Panc1 (cell line): ENCODE measurements at regions not wholly inside any gene's neighbourhood (a gene's known extent, or its start where the extent isn't known, plus 50 kb on each side); places are given as distances from the start of the nearest gene placed in this dataset.

Source experiments
- ATAC-seq: fragments of 200-7000 bp; cut with Tn5 transposase; 2 replicates; pipeline ENCODE4 v1.9.1; 2020; ENCODE audit warnings: mild to moderate bottlenecking, moderate library complexity
- BruUV-seq: library from RNA; stranded (reverse); fragments of 400-500 nt; replicated peaks from 2 replicates; lab custom pipeline; 2021; lab: Mats Ljungman, UMichigan
- CTCF ChIA-PET: fragments of 300-600 bp; sonication (Branson Sonifier 250); formaldehyde crosslinking; loops from one replicate; lab custom pipeline; 2022; ENCODE audit warnings: antibody characterized with exemption; lab: Charles Lee
- POLR2A ChIA-PET: fragments of 300-600 bp; sonication (Branson Sonifier 250); formaldehyde crosslinking; loops from one replicate; lab custom pipeline; 2022; ENCODE audit warnings: antibody characterized with exemption; lab: Charles Lee
- DNase-seq: peaks from one replicate; pipeline ENCODE4 v3.0.0-alpha.2; 2010; ENCODE audit warnings: low read depth, low spot score
- H3K27ac ChIP-seq: 2 replicates; pipeline ENCODE4 v1.5.1; 2011; ENCODE audit warnings: mild to moderate bottlenecking, low read length, inconsistent platforms
- H3K27me3 ChIP-seq: fragments of 200-500 bp; sonication (Bioruptor generic); 2 replicates; pipeline ENCODE4 v1.6.0; 2014; ENCODE audit warnings: low read length, inconsistent platforms; ENCODE audit not compliant: control insufficient read depth, insufficient read depth
- H3K36me3 ChIP-seq: fragments of 200-500 bp; sonication (Bioruptor generic); 2 replicates; pipeline ENCODE4 v1.5.1; 2014; ENCODE audit warnings: inconsistent platforms, mild to moderate bottlenecking, low read length, moderate library complexity; ENCODE audit not compliant: control insufficient read depth, insufficient read depth
- H3K4me1 ChIP-seq: 2 replicates; pipeline ENCODE4 v1.5.1; 2011; ENCODE audit warnings: inconsistent platforms, mild to moderate bottlenecking, low read length, moderate library complexity; ENCODE audit not compliant: control insufficient read depth, insufficient read depth
- H3K4me3 ChIP-seq, 2 experiments: 2 replicates each; pipeline ENCODE4 v1.5.1; 2011 to 2012; ENCODE audit warnings: low read depth in 2 of 2, low read length in 2 of 2, mild to moderate bottlenecking in 2 of 2, inconsistent platforms in 1 of 2, moderate library complexity in 1 of 2
- H3K9me3 ChIP-seq: fragments of 200-500 bp; sonication (Bioruptor generic); 2 replicates; pipeline ENCODE4 v1.5.1; 2014; ENCODE audit warnings: low read depth, mild to moderate bottlenecking, inconsistent platforms, low read length, moderate library complexity; ENCODE audit not compliant: control insufficient read depth, insufficient read depth
- CTCF ChIP-seq: fragments of 450-650 bp; IDR thresholded peaks from 2 replicates; pipeline ENCODE4 v1.5.1; 2017; ENCODE audit warnings: mild to moderate bottlenecking
- POLR2AphosphoS5 ChIP-seq: IDR thresholded peaks from 2 replicates; pipeline ENCODE4 v1.6.1; 2012; ENCODE audit warnings: mild to moderate bottlenecking, low read depth, low read length, moderate library complexity
- SIN3A ChIP-seq: IDR thresholded peaks from 2 replicates; pipeline ENCODE4 v1.6.1; 2012; ENCODE audit warnings: low read depth, mild to moderate bottlenecking, low read length, moderate library complexity, borderline replicate concordance; ENCODE audit not compliant: insufficient read depth
- TCF7L2 ChIP-seq: IDR thresholded peaks from 2 replicates; pipeline ENCODE4 v1.6.1; 2011; ENCODE audit warnings: mild to moderate bottlenecking, low read depth, low read length, inconsistent platforms
- in situ Hi-C: cut with HindIII; loops from 2 replicates; pipeline ENCODE4 v1.10.0; 2016; ENCODE audit warnings: low sequenced_read_pairs, low pct_unique_long_range_greater_than_20kb
- intact Hi-C: fragments of 100-400 bp; cut with micrococcal nuclease; formaldehyde crosslinking; loops from one replicate; pipeline ENCODE4 v1.10.0; 2022; ENCODE audit not compliant: unreplicated experiment
- TF ChIP-seq, protein P1 (sequence below), 2 experiments: IDR thresholded peaks; 2 replicates each; pipeline ENCODE4 v1.6.1; 2011 to 2012; ENCODE audit warnings: low read depth in 2 of 2, control low read depth in 1 of 2, low read length in 1 of 2, mild to moderate bottlenecking in 1 of 2, moderate library complexity in 1 of 2; ENCODE audit not compliant: insufficient read depth in 1 of 2

GRCh38 chrX:26007462-26007861 is 130.7 kb upstream of the MAGEB18 start:
- H3K4me3 ChIP-seq = no peak overlapping the region
- H3K9me3 ChIP-seq = no peaks in the 10 kb centered on the region
- H3K4me1 ChIP-seq = no peaks in the 10 kb centered on the region
- no peak overlapping the region for H3K27ac ChIP-seq
- intact Hi-C loops (no loop called here), in situ Hi-C loops (no loop called here)
- TF ChIP-seq CTCF (no peak), TCF7L2 (no peak), POLR2AphosphoS5 (no peak), SIN3A (no peak)
- TF ChIP-seq, protein P1, sequence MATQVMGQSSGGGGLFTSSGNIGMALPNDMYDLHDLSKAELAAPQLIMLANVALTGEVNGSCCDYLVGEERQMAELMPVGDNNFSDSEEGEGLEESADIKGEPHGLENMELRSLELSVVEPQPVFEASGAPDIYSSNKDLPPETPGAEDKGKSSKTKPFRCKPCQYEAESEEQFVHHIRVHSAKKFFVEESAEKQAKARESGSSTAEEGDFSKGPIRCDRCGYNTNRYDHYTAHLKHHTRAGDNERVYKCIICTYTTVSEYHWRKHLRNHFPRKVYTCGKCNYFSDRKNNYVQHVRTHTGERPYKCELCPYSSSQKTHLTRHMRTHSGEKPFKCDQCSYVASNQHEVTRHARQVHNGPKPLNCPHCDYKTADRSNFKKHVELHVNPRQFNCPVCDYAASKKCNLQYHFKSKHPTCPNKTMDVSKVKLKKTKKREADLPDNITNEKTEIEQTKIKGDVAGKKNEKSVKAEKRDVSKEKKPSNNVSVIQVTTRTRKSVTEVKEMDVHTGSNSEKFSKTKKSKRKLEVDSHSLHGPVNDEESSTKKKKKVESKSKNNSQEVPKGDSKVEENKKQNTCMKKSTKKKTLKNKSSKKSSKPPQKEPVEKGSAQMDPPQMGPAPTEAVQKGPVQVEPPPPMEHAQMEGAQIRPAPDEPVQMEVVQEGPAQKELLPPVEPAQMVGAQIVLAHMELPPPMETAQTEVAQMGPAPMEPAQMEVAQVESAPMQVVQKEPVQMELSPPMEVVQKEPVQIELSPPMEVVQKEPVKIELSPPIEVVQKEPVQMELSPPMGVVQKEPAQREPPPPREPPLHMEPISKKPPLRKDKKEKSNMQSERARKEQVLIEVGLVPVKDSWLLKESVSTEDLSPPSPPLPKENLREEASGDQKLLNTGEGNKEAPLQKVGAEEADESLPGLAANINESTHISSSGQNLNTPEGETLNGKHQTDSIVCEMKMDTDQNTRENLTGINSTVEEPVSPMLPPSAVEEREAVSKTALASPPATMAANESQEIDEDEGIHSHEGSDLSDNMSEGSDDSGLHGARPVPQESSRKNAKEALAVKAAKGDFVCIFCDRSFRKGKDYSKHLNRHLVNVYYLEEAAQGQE (IDR thresholded peaks at IDR 0.05; ENCODE audit: insufficient read depth in 1 of 2, low read depth in 2 of 2, low read length in 1 of 2) = no peak
- ATAC-seq (no peak), DNase-seq (no peak)
- no peaks in the 10 kb centered on the region for H3K36me3 ChIP-seq
- POLR2A ChIA-PET = no interaction called here
- no peaks in the 10 kb centered on the region for H3K27me3 ChIP-seq
- no TSS peak for BruUV-seq
- CTCF ChIA-PET = no interaction called here

DNA sequence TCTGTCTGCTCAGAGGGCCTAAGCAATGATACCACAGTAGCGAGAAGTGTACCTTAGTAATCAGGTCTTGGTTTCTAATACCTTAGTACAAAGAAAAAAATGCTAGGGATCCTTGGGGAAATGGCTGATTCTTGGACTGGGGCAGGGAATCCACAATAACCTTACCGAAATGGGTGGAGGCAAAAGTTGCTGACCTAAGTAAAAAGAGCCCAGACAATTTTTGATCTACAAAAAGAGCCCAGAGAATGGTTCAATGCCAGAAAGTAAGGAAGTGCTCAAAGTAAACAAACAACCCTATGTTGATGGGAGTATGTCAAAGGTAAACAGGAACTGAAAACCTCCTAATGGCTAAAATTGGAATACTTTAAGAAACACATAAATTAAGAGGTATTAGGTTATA is 130.1 kb upstream of the MAGEB18 start:
- Histone ChIP-seq H3K36me3 (no peaks in the 10 kb centered on the region), H3K27me3 (no peaks in the 10 kb centered on the region), H3K27ac (no peak overlapping the region), H3K4me1 (no peaks in the 10 kb centered on the region), H3K4me3 (no peak overlapping the region), H3K9me3 (no peaks in the 10 kb centered on the region)
- ChIA-PET POLR2A (no interaction called here), CTCF (no interaction called here)
- no peak for ATAC-seq
- intact Hi-C loops = no loop called here
- no peak for TF ChIP-seq CTCF
- TF ChIP-seq TCF7L2 = no peak
- TF ChIP-seq, protein P1 (IDR thresholded peaks at IDR 0.05; ENCODE audit: insufficient read depth in 1 of 2, low read depth in 2 of 2, low read length in 1 of 2) = no peak
- TF ChIP-seq SIN3A = no peak
- TF ChIP-seq POLR2AphosphoS5 = no peak
- DNase-seq = no peak
- in situ Hi-C loops = no loop called here
- no TSS peak for BruUV-seq
